ENCODE measurements at regions not wholly inside any gene's neighbourhood (a gene's known extent, or its start where the extent isn't known, plus 50 kb on each side); places are given as distances from the start of the nearest gene placed in this dataset.

GRCh38 chr15:66615846-66616245, 50.0 kb upstream of the LCTL start:
- DNase-seq: no peak

- DNase-seq: peak in 46 of 51 donors; percentile 6 to 83 (median 53)
Measured at GRCh38 chr15:66617137-66618090, 51.6 kb upstream of the LCTL start.

- DNase-seq: peak in 37 of 51 donors; percentile 2 to 63 (median 31)
Measured at GRCh38 chr15:66619152-66619903, 53.5 kb upstream of the LCTL start.

- DNase-seq: no peak
Measured at GRCh38 chr15:66620341-66620740, 54.5 kb upstream of the LCTL start.

GRCh38 chr15:66620744-66621344, 55.0 kb upstream of the LCTL start:
- DNase-seq: no peak

GRCh38 chr15:66621491-66622467, 56.0 kb upstream of the LCTL start:
- DNase-seq: no peak

GRCh38 chr15:66622591-66623022, 56.8 kb upstream of the LCTL start:
- DNase-seq: no peak

GRCh38 chr15:66623801-66624453, 58.1 kb upstream of the LCTL start:
- no peak for DNase-seq

- DNase-seq: no peak
Measured at GRCh38 chr15:66625531-66625930, 59.7 kb upstream of the LCTL start.

GRCh38 chr15:66625974-66626373, 60.2 kb upstream of the LCTL start:
- no peak for DNase-seq

GRCh38 chr15:66628976-66629723, 63.4 kb upstream of the LCTL start:
- DNase-seq: no peak

- no peak for DNase-seq
Measured at GRCh38 chr15:66629817-66630576, 64.2 kb upstream of the LCTL start.

GRCh38 chr15:66630801-66631351, 65.1 kb upstream of the LCTL start:
- no peak for DNase-seq

- DNase-seq: no peak
Measured at GRCh38 chr15:66631616-66632263, 65.9 kb upstream of the LCTL start.

GRCh38 chr15:66633041-66633937, 67.5 kb upstream of the LCTL start:
- no peak for DNase-seq

GRCh38 chr15:66633938-66634250, 68.1 kb upstream of the LCTL start:
- no peak for DNase-seq

- no peak for DNase-seq
Measured at GRCh38 chr15:66634540-66634939, 67.5 kb upstream of the SMAD6 start.

All from hypothalamus (tissue), 51 donors.